ENCODE measurements at regions not wholly inside any gene's neighbourhood (a gene's known extent, or its start where the extent isn't known, plus 50 kb on each side); places are given as distances from the start of the nearest gene placed in this dataset.

- no peaks in the 10 kb centered on the region for H3K9me3 ChIP-seq
- H3K27ac ChIP-seq (ENCODE audit: low read length), result no peak overlapping the region
- no peaks in the 10 kb centered on the region for H3K4me1 ChIP-seq (ENCODE audit: control insufficient read depth in 1 of 2, extremely low read depth in 1 of 2, insufficient read depth in 2 of 2, low read length in 2 of 2)
- WGBS (ENCODE audit: insufficient coverage), result 70% methylated on average over 4 of the region's 4 CpGs
- POLR2A ChIA-PET, result no interaction called here
- H3K4me3 ChIP-seq (ENCODE audit: control insufficient read depth in 1 of 2, extremely low read depth in 1 of 2, low read length in 1 of 2), result no peak overlapping the region
- H3K9me3 Mint-ChIP-seq, result no peaks in the 10 kb centered on the region
- peaks cover 9 to 20% of the 10 kb centered on the region in 2 donors for H3K27me3 Mint-ChIP-seq
- CTCF ChIA-PET, result no interaction called here
- no peaks in the 10 kb centered on the region for H3K36me3 Mint-ChIP-seq
- H3K4me3 Mint-ChIP-seq, result no peak overlapping the region
- DNase-seq, result no peak
- ATAC-seq (replicated peaks in 1 of 4), result no peak
- H3K4me1 Mint-ChIP-seq, result no peaks in the 10 kb centered on the region
- peaks cover 0 to 34% of the 10 kb centered on the region in 2 experiments for H3K27me3 ChIP-seq (replicated peaks in 1 of 2; ENCODE audit: control insufficient read depth in 2 of 2, extremely low read depth in 1 of 2, insufficient read depth in 2 of 2, low read length in 1 of 2)
- no peaks in the 10 kb centered on the region for H3K36me3 ChIP-seq (ENCODE audit: control insufficient read depth in 2 of 2, extremely low read depth in 1 of 2, insufficient read depth in 1 of 2, low read length in 1 of 2)
- H3K27ac Mint-ChIP-seq, result no peak overlapping the region
Observed at GRCh38 chr12:3351731-3352130, 139.3 kb upstream of the PRMT8 start.

- Mint-ChIP-seq H3K4me1 (no peaks in the 10 kb centered on the region), H3K4me3 (no peak overlapping the region), H3K27me3 (peaks cover 9 to 20% of the 10 kb centered on the region in 2 donors), H3K9me3 (no peaks in the 10 kb centered on the region), H3K36me3 (no peaks in the 10 kb centered on the region), H3K27ac (no peak overlapping the region)
- Histone ChIP-seq H3K36me3 (ENCODE audit: control insufficient read depth in 2 of 2, extremely low read depth in 1 of 2, insufficient read depth in 1 of 2, low read length in 1 of 2) (no peaks in the 10 kb centered on the region), H3K27me3 (replicated peaks in 1 of 2; ENCODE audit: control insufficient read depth in 2 of 2, extremely low read depth in 1 of 2, insufficient read depth in 2 of 2, low read length in 1 of 2) (peaks cover 0 to 34% of the 10 kb centered on the region in 2 experiments), H3K27ac (ENCODE audit: low read length) (no peak overlapping the region), H3K9me3 (no peaks in the 10 kb centered on the region), H3K4me3 (ENCODE audit: control insufficient read depth in 1 of 2, extremely low read depth in 1 of 2, low read length in 1 of 2) (no peak overlapping the region), H3K4me1 (ENCODE audit: control insufficient read depth in 1 of 2, extremely low read depth in 1 of 2, insufficient read depth in 2 of 2, low read length in 2 of 2) (no peaks in the 10 kb centered on the region)
- ChIA-PET POLR2A (no interaction called here), CTCF (no interaction called here)
- ATAC-seq (replicated peaks in 1 of 4) (no peak), DNase-seq (no peak)
- 74% methylated on average over 4 of the region's 6 CpGs for WGBS (ENCODE audit: insufficient coverage)
Observed at GRCh38 chr12:3352230-3352629, 138.8 kb upstream of the PRMT8 start.

GRCh38 chr12:3353621-3354020, 137.4 kb upstream of the PRMT8 start:
- H3K4me3 Mint-ChIP-seq, result no peak overlapping the region
- peaks cover 9 to 17% of the 10 kb centered on the region in 2 donors for H3K27me3 Mint-ChIP-seq
- CTCF ChIA-PET, result no interaction called here

GRCh38 chr12:3354586-3354985, 136.4 kb upstream of the PRMT8 start:
- CTCF ChIA-PET, result no interaction called here
- no peak overlapping the region for H3K4me3 Mint-ChIP-seq

More at GRCh38 chr12:3353621-3354020, 137.4 kb upstream of the PRMT8 start:
- DNase-seq, result no peak
- Histone ChIP-seq H3K27ac (ENCODE audit: low read length) (no peak overlapping the region), H3K27me3 (replicated peaks in 1 of 2; ENCODE audit: control insufficient read depth in 2 of 2, extremely low read depth in 1 of 2, insufficient read depth in 2 of 2, low read length in 1 of 2) (peaks cover 0 to 27% of the 10 kb centered on the region in 2 experiments), H3K36me3 (ENCODE audit: control insufficient read depth in 2 of 2, extremely low read depth in 1 of 2, insufficient read depth in 1 of 2, low read length in 1 of 2) (no peaks in the 10 kb centered on the region), H3K4me1 (ENCODE audit: control insufficient read depth in 1 of 2, extremely low read depth in 1 of 2, insufficient read depth in 2 of 2, low read length in 2 of 2) (no peaks in the 10 kb centered on the region), H3K4me3 (ENCODE audit: control insufficient read depth in 1 of 2, extremely low read depth in 1 of 2, low read length in 1 of 2) (no peak overlapping the region), H3K9me3 (no peaks in the 10 kb centered on the region)
- no CpG with 5 or more reads among the region's 9 CpGs for WGBS (ENCODE audit: insufficient coverage)
- ATAC-seq (replicated peaks in 1 of 4), result no peak
- POLR2A ChIA-PET, result no interaction called here
- Mint-ChIP-seq H3K36me3 (no peaks in the 10 kb centered on the region), H3K9me3 (no peaks in the 10 kb centered on the region), H3K4me1 (no peaks in the 10 kb centered on the region), H3K27ac (no peak overlapping the region)

GRCh38 chr12:3355378-3355900, 135.6 kb upstream of the PRMT8 start:
- no peaks in the 10 kb centered on the region for H3K4me1 Mint-ChIP-seq
- WGBS (ENCODE audit: insufficient coverage), result 76% methylated on average over 6 of the region's 9 CpGs
- H3K9me3 Mint-ChIP-seq, result no peaks in the 10 kb centered on the region
- no peaks in the 10 kb centered on the region for H3K9me3 ChIP-seq
- H3K27ac ChIP-seq (ENCODE audit: low read length), result no peak overlapping the region
- no peak overlapping the region for H3K4me3 ChIP-seq (ENCODE audit: control insufficient read depth in 1 of 2, extremely low read depth in 1 of 2, low read length in 1 of 2)
- H3K27ac Mint-ChIP-seq, result no peak overlapping the region
- peaks cover 4 to 6% of the 10 kb centered on the region in 2 donors for H3K27me3 Mint-ChIP-seq
- DNase-seq (no peak), ATAC-seq (replicated peaks in 1 of 4) (no peak)
- H3K4me1 ChIP-seq (ENCODE audit: control insufficient read depth in 1 of 2, extremely low read depth in 1 of 2, insufficient read depth in 2 of 2, low read length in 2 of 2), result no peaks in the 10 kb centered on the region
- H3K36me3 ChIP-seq (ENCODE audit: control insufficient read depth in 2 of 2, extremely low read depth in 1 of 2, insufficient read depth in 1 of 2, low read length in 1 of 2), result no peaks in the 10 kb centered on the region
- POLR2A ChIA-PET, result no interaction called here
- H3K4me3 Mint-ChIP-seq, result no peak overlapping the region
- peaks cover 0 to 18% of the 10 kb centered on the region in 2 experiments for H3K27me3 ChIP-seq (replicated peaks in 1 of 2; ENCODE audit: control insufficient read depth in 2 of 2, extremely low read depth in 1 of 2, insufficient read depth in 2 of 2, low read length in 1 of 2)
- H3K36me3 Mint-ChIP-seq, result no peaks in the 10 kb centered on the region
- CTCF ChIA-PET, result no interaction called here

More at GRCh38 chr12:3354586-3354985, 136.4 kb upstream of the PRMT8 start:
- no peak overlapping the region for H3K4me3 ChIP-seq (ENCODE audit: control insufficient read depth in 1 of 2, extremely low read depth in 1 of 2, low read length in 1 of 2)
- Mint-ChIP-seq H3K27me3 (peaks cover 8 to 12% of the 10 kb centered on the region in 2 donors), H3K9me3 (no peaks in the 10 kb centered on the region), H3K36me3 (no peaks in the 10 kb centered on the region), H3K4me1 (no peaks in the 10 kb centered on the region), H3K27ac (no peak overlapping the region)
- H3K36me3 ChIP-seq (ENCODE audit: control insufficient read depth in 2 of 2, extremely low read depth in 1 of 2, insufficient read depth in 1 of 2, low read length in 1 of 2), result no peaks in the 10 kb centered on the region
- DNase-seq, result no peak
- 85% methylated on average over 2 of the region's 3 CpGs for WGBS (ENCODE audit: insufficient coverage)
- H3K27ac ChIP-seq (ENCODE audit: low read length), result no peak overlapping the region
- no peak for ATAC-seq (replicated peaks in 1 of 4)
- no peaks in the 10 kb centered on the region for H3K9me3 ChIP-seq
- POLR2A ChIA-PET, result no interaction called here
- peaks cover 0 to 27% of the 10 kb centered on the region in 2 experiments for H3K27me3 ChIP-seq (replicated peaks in 1 of 2; ENCODE audit: control insufficient read depth in 2 of 2, extremely low read depth in 1 of 2, insufficient read depth in 2 of 2, low read length in 1 of 2)
- H3K4me1 ChIP-seq (ENCODE audit: control insufficient read depth in 1 of 2, extremely low read depth in 1 of 2, insufficient read depth in 2 of 2, low read length in 2 of 2), result no peaks in the 10 kb centered on the region

GRCh38 chr12:3357950-3358525, 133.0 kb upstream of the PRMT8 start:
- Histone ChIP-seq H3K36me3 (ENCODE audit: control insufficient read depth in 2 of 2, extremely low read depth in 1 of 2, insufficient read depth in 1 of 2, low read length in 1 of 2) (no peaks in the 10 kb centered on the region), H3K4me1 (ENCODE audit: control insufficient read depth in 1 of 2, extremely low read depth in 1 of 2, insufficient read depth in 2 of 2, low read length in 2 of 2) (no peaks in the 10 kb centered on the region), H3K9me3 (no peaks in the 10 kb centered on the region), H3K4me3 (ENCODE audit: control insufficient read depth in 1 of 2, extremely low read depth in 1 of 2, low read length in 1 of 2) (no peak overlapping the region), H3K27me3 (replicated peaks in 1 of 2; ENCODE audit: control insufficient read depth in 2 of 2, extremely low read depth in 1 of 2, insufficient read depth in 2 of 2, low read length in 1 of 2) (peaks cover 0 to 24% of the 10 kb centered on the region in 2 experiments), H3K27ac (ENCODE audit: low read length) (no peak overlapping the region)
- 79% methylated on average over 6 of the region's 8 CpGs for WGBS (ENCODE audit: insufficient coverage)
- no peaks in the 10 kb centered on the region for H3K36me3 Mint-ChIP-seq
- no peaks in the 10 kb centered on the region for H3K4me1 Mint-ChIP-seq
- H3K27me3 Mint-ChIP-seq, result peaks cover 4 to 8% of the 10 kb centered on the region in 2 donors
- H3K9me3 Mint-ChIP-seq, result no peaks in the 10 kb centered on the region
- ATAC-seq (replicated peaks in 1 of 4) (no peak), DNase-seq (no peak)
- no peak overlapping the region for H3K27ac Mint-ChIP-seq
- no peak overlapping the region for H3K4me3 Mint-ChIP-seq
- ChIA-PET CTCF (no interaction called here), POLR2A (no interaction called here)

GRCh38 chr12:3359478-3359877, 131.5 kb upstream of the PRMT8 start:
- Mint-ChIP-seq H3K27me3 (peaks cover 8 to 16% of the 10 kb centered on the region in 2 donors), H3K27ac (no peak overlapping the region), H3K9me3 (no peaks in the 10 kb centered on the region), H3K36me3 (no peaks in the 10 kb centered on the region), H3K4me1 (no peaks in the 10 kb centered on the region), H3K4me3 (no peak overlapping the region)
- ChIA-PET POLR2A (no interaction called here), CTCF (no interaction called here)
- H3K27me3 ChIP-seq (replicated peaks in 1 of 2; ENCODE audit: control insufficient read depth in 2 of 2, extremely low read depth in 1 of 2, insufficient read depth in 2 of 2, low read length in 1 of 2), result peaks cover 0 to 30% of the 10 kb centered on the region in 2 experiments
- no CpG with 5 or more reads among the region's 2 CpGs for whole genome bisulfite sequencing (ENCODE audit: insufficient coverage)
- DNase-seq (no peak), ATAC-seq (replicated peaks in 1 of 4) (no peak)
- H3K9me3 ChIP-seq, result no peaks in the 10 kb centered on the region
- H3K27ac ChIP-seq (ENCODE audit: low read length), result no peak overlapping the region
- H3K4me1 ChIP-seq (ENCODE audit: control insufficient read depth in 1 of 2, extremely low read depth in 1 of 2, insufficient read depth in 2 of 2, low read length in 2 of 2), result no peaks in the 10 kb centered on the region
- no peak overlapping the region for H3K4me3 ChIP-seq (ENCODE audit: control insufficient read depth in 1 of 2, extremely low read depth in 1 of 2, low read length in 1 of 2)
- no peaks in the 10 kb centered on the region for H3K36me3 ChIP-seq (ENCODE audit: control insufficient read depth in 2 of 2, extremely low read depth in 1 of 2, insufficient read depth in 1 of 2, low read length in 1 of 2)

Measured in T-cell (primary cell).